Large intestine (tissue), 3 donors: ENCODE measurements at regions not wholly inside any gene's neighbourhood (a gene's known extent, or its start where the extent isn't known, plus 50 kb on each side); places are given as distances from the start of the nearest gene placed in this dataset.

Experiments
- DNase-seq, 2 donors: peaks; one replicate each; pipeline versions ENCODE4 v3.0.0 to v3.0.0-alpha.2; 2013
- H3K27ac ChIP-seq: one replicate; pipeline ENCODE4 v1.5.1; 2013; ENCODE audit warnings: low read length
- H3K27me3 ChIP-seq: 2 replicates; pipeline ENCODE4 v1.6.1; 2013; ENCODE audit warnings: low read length; ENCODE audit not compliant: control insufficient read depth, insufficient read depth
- H3K36me3 ChIP-seq: 2 replicates; pipeline ENCODE4 v1.6.1; 2013; ENCODE audit warnings: low read length; ENCODE audit not compliant: control insufficient read depth, insufficient read depth
- H3K4me1 ChIP-seq: one replicate; pipeline ENCODE4 v1.6.1; 2013; ENCODE audit warnings: low read length; ENCODE audit not compliant: control insufficient read depth, insufficient read depth
- H3K4me3 ChIP-seq: one replicate; pipeline ENCODE4 v1.5.1; 2013; ENCODE audit warnings: low read length
- H3K9me3 ChIP-seq: one replicate; pipeline ENCODE4 v1.6.1; 2013; ENCODE audit warnings: mild to moderate bottlenecking, low read depth, low read length, moderate library complexity; ENCODE audit not compliant: control insufficient read depth
- WGBS: methylation state at CpG from one replicate; pipeline ENCODE4 v1.1.5; 2013; ENCODE audit warnings: low lambda C conversion rate; ENCODE audit not compliant: insufficient coverage; 5-methylcytosine and 5-hydroxymethylcytosine counted together

DNA sequence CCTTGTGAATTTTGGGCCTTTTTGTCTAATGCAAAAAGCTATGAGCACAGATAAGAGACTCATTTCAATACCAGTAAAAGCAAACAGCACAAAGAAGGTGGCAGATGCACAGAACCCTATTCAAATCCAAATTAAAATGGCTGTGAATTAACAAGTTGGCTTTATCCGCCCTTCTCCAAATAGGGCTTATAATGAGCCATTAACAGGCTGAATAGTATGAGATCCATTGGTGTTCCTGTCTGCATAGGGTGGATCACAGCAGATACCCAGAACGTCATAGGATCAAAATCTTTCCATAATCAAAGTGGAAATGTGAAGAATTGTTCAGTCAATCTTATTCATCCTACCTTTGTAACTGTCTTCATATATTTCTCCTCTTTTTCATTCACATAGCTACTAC, 282.4 kb upstream of the UMPS start:
- no peak for DNase-seq
- Histone ChIP-seq H3K36me3 (no peaks in the 10 kb centered on the region), H3K4me3 (no peak overlapping the region), H3K9me3 (no peaks in the 10 kb centered on the region), H3K27ac (no peak overlapping the region), H3K4me1 (peaks cover 29% of the 10 kb centered on the region), H3K27me3 (no peaks in the 10 kb centered on the region)
- WGBS, result 100% methylated on average over 1 of the region's 2 CpGs

DNA sequence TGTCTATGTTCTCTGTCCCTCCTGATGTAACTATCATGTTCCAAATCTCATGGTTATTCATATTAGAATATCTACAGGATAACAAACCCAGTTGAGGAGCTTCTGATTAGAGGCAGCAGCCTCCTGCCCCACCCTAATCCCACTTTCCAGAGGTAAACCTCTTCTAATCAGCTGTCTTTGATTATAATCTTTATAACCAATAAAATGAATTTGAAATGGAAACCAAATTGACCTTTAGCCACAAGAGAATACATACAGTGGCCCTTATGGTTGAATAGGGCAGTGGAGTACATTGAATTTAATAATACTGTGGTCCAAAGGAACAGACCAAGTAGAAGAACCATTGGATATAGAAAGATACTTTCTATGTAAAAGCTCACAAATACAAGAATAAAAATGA, 281.3 kb upstream of the UMPS start:
- Histone ChIP-seq H3K4me3 (no peak overlapping the region), H3K9me3 (no peaks in the 10 kb centered on the region), H3K4me1 (peaks cover 20% of the 10 kb centered on the region), H3K36me3 (no peaks in the 10 kb centered on the region), H3K27ac (peak overlapping the region; percentile 73), H3K27me3 (no peaks in the 10 kb centered on the region)
- DNase-seq, result no peak

DNA sequence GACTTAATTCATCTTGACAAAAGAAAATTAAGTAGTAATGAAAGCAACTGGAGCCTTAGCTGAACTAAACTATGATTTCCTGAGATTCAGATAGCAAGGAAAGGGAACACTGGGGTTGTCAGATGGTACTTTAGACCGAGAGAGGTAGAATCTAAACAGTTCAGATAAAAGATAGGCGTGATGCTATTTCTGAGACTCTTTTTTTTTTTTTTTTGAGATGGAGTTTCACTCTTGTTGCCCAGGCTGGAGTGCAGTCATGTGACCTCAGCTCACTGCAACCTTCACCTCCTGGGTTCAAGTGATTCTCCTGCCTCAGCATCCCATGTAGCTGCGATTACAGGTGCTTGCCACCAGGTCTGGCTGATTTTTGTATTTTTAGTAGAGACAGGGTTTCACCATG, 279.9 kb upstream of the UMPS start:
- peak overlapping the region; percentile 73 for H3K27ac ChIP-seq
- no peaks in the 10 kb centered on the region for H3K27me3 ChIP-seq
- peak; percentile 62 to 74 for DNase-seq
- H3K4me1 ChIP-seq, result peaks cover 13% of the 10 kb centered on the region
- H3K4me3 ChIP-seq, result no peak overlapping the region
- WGBS, result no CpG with 5 or more reads among the region's 3 CpGs
- H3K9me3 ChIP-seq, result no peaks in the 10 kb centered on the region
- H3K36me3 ChIP-seq, result no peaks in the 10 kb centered on the region

DNA sequence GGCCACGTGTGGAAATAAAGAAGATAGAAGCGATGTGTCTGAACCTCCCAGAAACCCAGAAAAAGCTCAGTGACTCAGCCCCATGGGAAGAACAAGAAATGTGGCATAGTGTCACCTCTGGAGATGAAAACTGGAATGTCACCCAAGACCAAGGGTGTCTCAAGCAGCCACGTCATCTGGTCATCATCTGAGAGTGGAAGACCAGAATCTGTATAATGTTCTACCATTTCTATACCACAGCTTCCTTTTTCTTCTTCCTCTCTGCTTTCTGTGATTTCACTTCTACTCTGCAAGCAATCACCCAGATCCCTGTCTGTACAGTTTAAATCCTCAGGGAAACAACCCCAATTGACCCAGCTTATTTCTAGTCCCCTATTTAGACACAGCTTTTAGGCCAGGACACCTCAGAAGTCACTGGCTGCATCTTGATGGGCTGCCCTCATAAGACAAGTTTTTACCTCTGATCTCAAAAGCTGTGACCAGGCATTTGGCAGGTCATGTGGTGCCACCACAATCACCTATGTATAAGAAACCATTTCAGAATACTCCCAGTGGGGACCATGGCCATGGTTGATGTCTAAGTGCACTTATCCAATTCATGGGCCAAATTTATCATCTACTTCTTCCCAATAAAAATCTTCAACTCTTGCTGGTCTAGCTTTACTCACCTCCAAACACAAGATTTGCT, 278.5 kb upstream of the UMPS start:
- Histone ChIP-seq H3K4me3 (no peak overlapping the region), H3K27ac (no peak overlapping the region), H3K27me3 (no peaks in the 10 kb centered on the region), H3K36me3 (no peaks in the 10 kb centered on the region), H3K4me1 (peaks cover 12% of the 10 kb centered on the region), H3K9me3 (no peaks in the 10 kb centered on the region)
- no CpG with 5 or more reads among the region's 3 CpGs for WGBS
- no peak for DNase-seq

DNA sequence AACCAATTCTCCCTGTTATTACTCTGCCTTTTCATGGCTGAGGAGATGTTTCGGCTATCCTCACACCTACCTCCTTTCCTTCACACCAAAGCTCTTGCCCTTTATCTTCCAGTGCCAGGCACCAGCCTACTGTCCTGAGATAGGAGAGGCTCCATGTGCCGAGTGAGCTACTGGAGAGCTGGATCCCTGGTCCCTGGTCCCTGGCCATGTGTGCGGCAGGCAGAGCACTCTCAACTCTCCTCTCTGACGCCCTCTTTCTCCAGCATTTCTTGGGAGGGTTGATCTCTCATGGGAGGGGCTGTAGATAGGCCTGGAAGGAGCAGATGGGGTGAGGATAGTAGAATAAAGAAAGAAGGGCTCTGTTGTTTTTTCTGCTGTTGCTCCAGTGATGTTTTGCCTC, 277.1 kb upstream of the UMPS start:
- WGBS, result 86% methylated on average over 1 of the region's 4 CpGs
- Histone ChIP-seq H3K4me1 (peaks cover 12% of the 10 kb centered on the region), H3K4me3 (no peak overlapping the region), H3K27me3 (no peaks in the 10 kb centered on the region), H3K9me3 (no peaks in the 10 kb centered on the region), H3K36me3 (no peaks in the 10 kb centered on the region), H3K27ac (no peak overlapping the region)
- no peak for DNase-seq

DNA sequence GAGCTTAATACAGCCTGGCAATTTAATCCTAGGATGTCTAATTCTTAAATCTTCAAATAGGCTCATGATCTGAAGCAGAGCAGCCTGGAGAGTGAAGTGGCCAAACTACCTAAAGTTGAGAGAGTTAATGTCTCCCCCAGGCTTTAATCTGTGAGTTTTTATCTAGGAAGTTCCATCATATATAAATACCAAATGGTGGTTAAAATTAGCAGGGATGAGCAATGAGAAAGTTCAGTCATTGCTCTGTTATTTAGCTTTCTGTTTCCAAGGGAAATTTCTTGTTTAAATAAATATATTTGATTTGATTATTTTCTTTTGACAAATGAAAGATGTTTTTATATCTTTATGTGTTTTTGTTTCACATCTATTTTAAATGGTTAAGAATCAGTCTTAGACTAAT, 274.4 kb upstream of the UMPS start:
- H3K4me3 ChIP-seq, result no peak overlapping the region
- H3K9me3 ChIP-seq, result no peaks in the 10 kb centered on the region
- no peaks in the 10 kb centered on the region for H3K27me3 ChIP-seq
- no peaks in the 10 kb centered on the region for H3K36me3 ChIP-seq
- H3K27ac ChIP-seq, result no peak overlapping the region
- DNase-seq, result no peak
- no peaks in the 10 kb centered on the region for H3K4me1 ChIP-seq

GRCh38 chr3:124456506-124456905, 273.7 kb upstream of the UMPS start:
- no CpG with 5 or more reads among the region's 11 CpGs for WGBS

DNA sequence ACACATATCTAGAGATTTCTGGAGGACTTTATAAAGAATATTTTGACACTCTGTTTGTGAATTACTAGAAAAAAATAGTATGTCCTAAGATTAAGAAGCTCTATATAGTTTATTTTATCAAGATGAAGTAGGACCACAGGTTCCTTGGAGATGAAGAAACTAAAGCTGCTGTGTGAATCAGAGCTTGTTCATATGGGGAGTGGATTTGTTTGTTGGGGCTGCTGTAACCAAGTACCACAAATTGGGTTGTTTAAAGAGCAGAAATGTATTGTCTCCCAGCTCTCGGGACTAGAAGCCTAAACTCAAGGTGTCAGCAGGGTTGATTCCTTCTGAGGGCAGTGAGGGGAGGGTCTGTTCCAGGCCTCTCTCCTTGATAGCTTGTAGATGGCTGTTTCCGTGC, 270.6 kb upstream of the UMPS start:
- H3K27ac ChIP-seq, result no peak overlapping the region
- no CpG with 5 or more reads among the region's 2 CpGs for WGBS
- no peaks in the 10 kb centered on the region for H3K27me3 ChIP-seq

More at GRCh38 chr3:124456506-124456905, 273.7 kb upstream of the UMPS start:
- Histone ChIP-seq H3K27ac (no peak overlapping the region), H3K4me1 (peaks cover under 1% of the 10 kb centered on the region), H3K4me3 (no peak overlapping the region), H3K27me3 (no peaks in the 10 kb centered on the region), H3K36me3 (no peaks in the 10 kb centered on the region), H3K9me3 (no peaks in the 10 kb centered on the region)
- no peak for DNase-seq

GRCh38 chr3:124461126-124461525, 269.1 kb upstream of the UMPS start:
- H3K36me3 ChIP-seq, result no peaks in the 10 kb centered on the region
- no peak overlapping the region for H3K27ac ChIP-seq
- H3K9me3 ChIP-seq, result no peaks in the 10 kb centered on the region
- WGBS, result 86% methylated on average over 1 of the region's 2 CpGs
- no peaks in the 10 kb centered on the region for H3K27me3 ChIP-seq
- H3K4me3 ChIP-seq, result no peak overlapping the region
- DNase-seq, result no peak
- H3K4me1 ChIP-seq, result peaks cover 15% of the 10 kb centered on the region

More for the DNA sequence above, 270.6 kb upstream of the UMPS start:
- DNase-seq, result no peak
- Histone ChIP-seq H3K4me3 (no peak overlapping the region), H3K9me3 (no peaks in the 10 kb centered on the region), H3K4me1 (peaks cover 15% of the 10 kb centered on the region), H3K36me3 (no peaks in the 10 kb centered on the region)

DNA sequence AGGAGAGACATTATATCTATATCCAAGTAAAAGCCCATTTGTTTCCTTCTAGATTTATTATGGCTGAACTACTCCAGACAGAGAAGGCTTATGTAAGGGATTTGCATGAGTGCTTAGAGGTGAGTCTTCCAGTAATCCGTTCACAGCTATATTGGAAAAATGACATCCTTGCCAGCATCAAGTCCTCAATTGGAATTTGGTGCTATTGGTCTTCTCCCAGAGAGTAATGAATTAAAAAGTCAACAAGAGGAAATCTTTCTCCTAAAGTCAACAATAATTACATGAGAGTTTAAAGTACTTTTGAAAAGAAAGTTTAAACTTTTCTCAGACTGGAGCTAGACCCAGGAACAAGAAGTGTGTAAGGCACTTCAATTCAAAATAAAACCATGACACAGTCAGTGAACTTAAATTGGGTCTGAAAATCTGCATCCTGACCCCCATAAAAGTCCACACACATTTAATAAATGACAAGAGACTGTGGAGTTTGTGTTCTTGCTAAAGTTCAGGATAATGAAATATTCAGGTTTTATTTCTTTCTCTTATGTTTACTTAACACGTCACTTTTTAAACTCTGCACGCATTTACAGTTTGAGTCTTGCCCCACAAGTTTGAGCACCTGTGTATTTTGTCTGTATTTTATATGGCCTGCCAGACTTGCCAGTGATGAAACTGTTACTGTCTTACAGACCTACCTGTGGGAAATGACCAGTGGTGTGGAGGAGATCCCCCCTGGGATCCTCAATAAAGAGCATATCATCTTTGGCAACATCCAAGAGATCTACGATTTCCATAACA, 268.2 kb upstream of the UMPS start:
- no peaks in the 10 kb centered on the region for H3K27me3 ChIP-seq
- H3K36me3 ChIP-seq, result no peaks in the 10 kb centered on the region
- 27% methylated on average over 2 of the region's 4 CpGs for WGBS
- peak overlapping the region; percentile 50 for H3K27ac ChIP-seq
- peaks cover 15% of the 10 kb centered on the region for H3K4me1 ChIP-seq
- DNase-seq, result peak; percentile 26 to 69
- H3K9me3 ChIP-seq, result no peaks in the 10 kb centered on the region
- H3K4me3 ChIP-seq, result no peak overlapping the region

GRCh38 chr3:124463234-124463633, 267.0 kb upstream of the UMPS start:
- H3K27ac ChIP-seq, result no peak overlapping the region
- DNase-seq, result no peak
- H3K4me3 ChIP-seq, result no peak overlapping the region
- peaks cover 15% of the 10 kb centered on the region for H3K4me1 ChIP-seq
- H3K36me3 ChIP-seq, result no peaks in the 10 kb centered on the region
- H3K27me3 ChIP-seq, result no peaks in the 10 kb centered on the region
- no peaks in the 10 kb centered on the region for H3K9me3 ChIP-seq
